Astrocyte (in vitro differentiated cells and primary cell): ENCODE measurements at regions not wholly inside any gene's neighbourhood (a gene's known extent, or its start where the extent isn't known, plus 50 kb on each side); places are given as distances from the start of the nearest gene placed in this dataset.

Source experiments
- DNase-seq: peaks from one replicate; pipeline ENCODE4 v3.0.0-alpha.2; 2010; ENCODE audit warnings: low read depth
- FAIRE-seq: peaks from 2 replicates; lab custom pipeline; 2011; peaks lifted over from hg19 to GRCh38; lab: Jason Lieb, UNC
- H2AFZ ChIP-seq: 2 replicates; pipeline ENCODE4 v1.6.0; 2012; ENCODE audit warnings: low read depth, low read length, inconsistent platforms
- H3K27ac ChIP-seq: 2 replicates; pipeline ENCODE4 v1.5.1; 2011; ENCODE audit warnings: low read depth, low read length, inconsistent platforms
- H3K27me3 ChIP-seq: 2 replicates; pipeline ENCODE4 v1.6.0; 2011; ENCODE audit warnings: low read length, inconsistent platforms; ENCODE audit not compliant: insufficient read depth
- H3K36me3 ChIP-seq: 2 replicates; pipeline ENCODE4 v1.5.1; 2011; ENCODE audit warnings: low read length, inconsistent platforms; ENCODE audit not compliant: insufficient read depth
- H3K4me1 ChIP-seq: 2 replicates; pipeline ENCODE4 v1.5.1; 2011; ENCODE audit warnings: low read length, inconsistent platforms; ENCODE audit not compliant: insufficient read depth
- H3K4me2 ChIP-seq: 2 replicates; pipeline ENCODE4 v1.6.0; 2012; ENCODE audit warnings: low read length, inconsistent platforms
- H3K4me3 ChIP-seq: 2 replicates; pipeline ENCODE4 v1.5.1; 2011; ENCODE audit warnings: low read depth, mild to moderate bottlenecking, low read length, inconsistent platforms; ENCODE audit not compliant: insufficient read depth
- H3K79me2 ChIP-seq: 2 replicates; pipeline ENCODE4 v1.6.0; 2012; ENCODE audit warnings: mild to moderate bottlenecking, low read length, inconsistent platforms; ENCODE audit not compliant: insufficient read depth
- H3K9ac ChIP-seq: 2 replicates; pipeline ENCODE4 v1.6.0; 2012; ENCODE audit warnings: mild to moderate bottlenecking, low read length, inconsistent platforms
- H3K9me3 ChIP-seq: 2 replicates; pipeline ENCODE4 v1.5.1; 2012; ENCODE audit warnings: low read depth, mild to moderate bottlenecking, low read length, inconsistent platforms; ENCODE audit not compliant: insufficient read depth
- H4K20me1 ChIP-seq: 2 replicates; pipeline ENCODE4 v1.6.0; 2012; ENCODE audit warnings: low read length, inconsistent platforms; ENCODE audit not compliant: insufficient read depth
- H3K27ac Mint-ChIP-seq: one replicate; pipeline ENCODE4 v1.8.0; 2021; ENCODE audit warnings: mild to moderate bottlenecking, mixed read lengths; ENCODE audit not compliant: unreplicated experiment
- H3K27me3 Mint-ChIP-seq: one replicate; pipeline ENCODE4 v1.8.0; 2021; ENCODE audit warnings: low read depth, mixed read lengths; ENCODE audit not compliant: unreplicated experiment
- H3K36me3 Mint-ChIP-seq: one replicate; pipeline ENCODE4 v1.8.0; 2021; ENCODE audit warnings: low read depth, mixed read lengths; ENCODE audit not compliant: unreplicated experiment
- H3K4me1 Mint-ChIP-seq: one replicate; pipeline ENCODE4 v1.8.0; 2021; ENCODE audit warnings: low read depth, mixed read lengths; ENCODE audit not compliant: unreplicated experiment
- H3K4me3 Mint-ChIP-seq: one replicate; pipeline ENCODE4 v1.8.0; 2021; ENCODE audit warnings: mild to moderate bottlenecking, moderate library complexity, mixed read lengths; ENCODE audit not compliant: unreplicated experiment
- H3K9me3 Mint-ChIP-seq: one replicate; pipeline ENCODE4 v1.8.0; 2021; ENCODE audit warnings: mild to moderate bottlenecking, mixed read lengths; ENCODE audit not compliant: unreplicated experiment
- EZH2 ChIP-seq: IDR thresholded peaks from 2 replicates; pipeline ENCODE4 v1.6.1; 2012; ENCODE audit warnings: mild to moderate bottlenecking, low read length, inconsistent platforms; ENCODE audit not compliant: insufficient read depth
- TF ChIP-seq, protein P1 (sequence below): IDR thresholded peaks from 2 replicates; pipeline ENCODE4 v1.5.1; 2011; ENCODE audit warnings: low read depth, mild to moderate bottlenecking, inconsistent platforms, low read length, moderate library complexity; ENCODE audit not compliant: insufficient read depth

DNA sequence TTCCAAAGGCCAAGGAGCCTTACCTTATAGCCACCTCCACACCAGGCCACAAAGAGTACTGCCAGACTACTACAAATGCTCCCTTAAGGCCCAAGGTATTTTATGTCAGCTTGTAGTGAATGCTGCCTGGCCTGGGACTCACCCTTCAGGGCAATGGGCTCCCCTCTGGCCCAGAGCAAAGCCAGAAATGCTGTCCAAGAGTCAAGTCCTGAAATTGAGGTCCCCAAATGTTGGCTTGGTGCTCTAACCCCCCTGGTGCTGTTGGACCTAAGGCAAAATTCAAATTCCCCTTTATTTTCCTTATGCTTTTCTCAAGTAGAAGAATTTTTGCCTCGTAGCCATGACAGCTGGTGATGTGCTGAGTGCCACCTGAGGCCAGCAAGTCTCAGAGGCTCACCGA lies 1354.3 kb upstream of the DIAPH2 start:
- H4K20me1 ChIP-seq: no peaks in the 10 kb centered on the region
- H3K4me2 ChIP-seq: no peak overlapping the region
- no peak for FAIRE-seq
- H2AFZ ChIP-seq: no peak overlapping the region
- no peak overlapping the region for H3K4me3 Mint-ChIP-seq
- no peak overlapping the region for H3K27ac ChIP-seq
- H3K36me3 ChIP-seq: no peaks in the 10 kb centered on the region
- no peaks in the 10 kb centered on the region for H3K36me3 Mint-ChIP-seq
- no peaks in the 10 kb centered on the region for H3K4me1 ChIP-seq
- no peak overlapping the region for H3K4me3 ChIP-seq
- H3K9me3 ChIP-seq: no peaks in the 10 kb centered on the region
- no peaks in the 10 kb centered on the region for H3K27me3 Mint-ChIP-seq
- no peaks in the 10 kb centered on the region for H3K79me2 ChIP-seq
- no peak for DNase-seq
- H3K4me1 Mint-ChIP-seq: peaks cover 12% of the 10 kb centered on the region
- no peak overlapping the region for H3K27ac Mint-ChIP-seq
- H3K9ac ChIP-seq: no peak overlapping the region
- TF ChIP-seq, protein P1, sequence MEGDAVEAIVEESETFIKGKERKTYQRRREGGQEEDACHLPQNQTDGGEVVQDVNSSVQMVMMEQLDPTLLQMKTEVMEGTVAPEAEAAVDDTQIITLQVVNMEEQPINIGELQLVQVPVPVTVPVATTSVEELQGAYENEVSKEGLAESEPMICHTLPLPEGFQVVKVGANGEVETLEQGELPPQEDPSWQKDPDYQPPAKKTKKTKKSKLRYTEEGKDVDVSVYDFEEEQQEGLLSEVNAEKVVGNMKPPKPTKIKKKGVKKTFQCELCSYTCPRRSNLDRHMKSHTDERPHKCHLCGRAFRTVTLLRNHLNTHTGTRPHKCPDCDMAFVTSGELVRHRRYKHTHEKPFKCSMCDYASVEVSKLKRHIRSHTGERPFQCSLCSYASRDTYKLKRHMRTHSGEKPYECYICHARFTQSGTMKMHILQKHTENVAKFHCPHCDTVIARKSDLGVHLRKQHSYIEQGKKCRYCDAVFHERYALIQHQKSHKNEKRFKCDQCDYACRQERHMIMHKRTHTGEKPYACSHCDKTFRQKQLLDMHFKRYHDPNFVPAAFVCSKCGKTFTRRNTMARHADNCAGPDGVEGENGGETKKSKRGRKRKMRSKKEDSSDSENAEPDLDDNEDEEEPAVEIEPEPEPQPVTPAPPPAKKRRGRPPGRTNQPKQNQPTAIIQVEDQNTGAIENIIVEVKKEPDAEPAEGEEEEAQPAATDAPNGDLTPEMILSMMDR: no peak
- no peak for TF ChIP-seq EZH2
- H3K27me3 ChIP-seq: no peaks in the 10 kb centered on the region
- H3K9me3 Mint-ChIP-seq: no peaks in the 10 kb centered on the region

DNA sequence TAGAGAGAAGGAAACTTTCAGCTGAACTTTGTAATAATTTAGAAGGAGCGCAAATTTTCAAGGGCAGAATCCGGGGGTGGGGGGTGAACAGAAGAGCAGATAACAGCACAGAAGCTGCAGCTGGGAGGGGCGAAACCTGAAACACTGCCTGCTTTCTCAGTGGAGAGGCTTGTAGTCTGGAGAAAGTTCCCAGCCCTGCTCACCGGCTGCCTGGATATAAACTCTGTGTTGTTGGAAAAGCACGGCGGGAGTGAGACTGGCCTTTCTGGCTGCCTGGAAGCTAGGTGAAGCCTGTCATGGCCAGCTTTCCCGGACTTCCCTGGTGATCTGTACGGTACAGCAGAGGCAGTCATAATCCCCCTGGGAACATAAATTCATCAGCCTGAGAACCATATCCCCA lies 1352.1 kb upstream of the DIAPH2 start:
- Mint-ChIP-seq H3K4me3 (no peak overlapping the region), H3K27ac (peak overlapping the region; percentile 82), H3K4me1 (peaks cover 12% of the 10 kb centered on the region), H3K36me3 (no peaks in the 10 kb centered on the region), H3K27me3 (no peaks in the 10 kb centered on the region), H3K9me3 (no peaks in the 10 kb centered on the region)
- no peaks in the 10 kb centered on the region for H3K9me3 ChIP-seq
- no peaks in the 10 kb centered on the region for H3K4me1 ChIP-seq
- H3K79me2 ChIP-seq: no peaks in the 10 kb centered on the region
- H3K4me2 ChIP-seq: no peak overlapping the region
- H3K9ac ChIP-seq: no peak overlapping the region
- DNase-seq: no peak
- TF ChIP-seq, protein P1: no peak
- TF ChIP-seq EZH2: no peak
- no peak overlapping the region for H2AFZ ChIP-seq
- H3K27me3 ChIP-seq: no peaks in the 10 kb centered on the region
- no peak overlapping the region for H3K27ac ChIP-seq
- no peaks in the 10 kb centered on the region for H4K20me1 ChIP-seq
- H3K36me3 ChIP-seq: no peaks in the 10 kb centered on the region
- H3K4me3 ChIP-seq: no peak overlapping the region
- FAIRE-seq: no peak

DNA sequence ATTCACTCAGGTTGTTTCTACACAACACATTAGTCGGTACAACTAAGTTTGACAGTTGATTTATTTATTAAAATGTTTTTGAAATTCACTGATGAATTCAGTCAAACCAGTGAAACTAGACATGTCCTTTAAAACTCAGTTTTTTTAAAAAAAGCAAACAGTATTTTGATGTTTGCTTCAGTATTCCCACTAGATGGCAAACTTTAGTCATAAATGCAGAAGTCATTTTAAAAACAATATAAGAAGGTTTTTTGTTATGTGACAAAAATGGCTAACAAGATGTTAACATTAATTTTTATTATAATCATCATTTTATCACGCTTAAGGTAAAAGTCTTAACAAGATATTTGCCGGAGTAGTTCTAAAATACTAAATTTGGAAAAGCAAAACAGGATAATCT lies 1337.8 kb upstream of the DIAPH2 start:
- no peaks in the 10 kb centered on the region for H3K27me3 ChIP-seq
- no peaks in the 10 kb centered on the region for H3K36me3 Mint-ChIP-seq
- H3K4me2 ChIP-seq: no peak overlapping the region
- DNase-seq (no peak), FAIRE-seq (no peak)
- H3K9ac ChIP-seq: no peak overlapping the region
- H3K27ac Mint-ChIP-seq: no peak overlapping the region
- H3K27ac ChIP-seq: no peak overlapping the region
- H3K9me3 Mint-ChIP-seq: no peaks in the 10 kb centered on the region
- no peaks in the 10 kb centered on the region for H3K36me3 ChIP-seq
- no peaks in the 10 kb centered on the region for H3K9me3 ChIP-seq
- H2AFZ ChIP-seq: no peak overlapping the region
- no peak overlapping the region for H3K4me3 Mint-ChIP-seq
- H4K20me1 ChIP-seq: no peaks in the 10 kb centered on the region
- H3K4me1 Mint-ChIP-seq: no peaks in the 10 kb centered on the region
- H3K79me2 ChIP-seq: no peaks in the 10 kb centered on the region
- TF ChIP-seq, protein P1: peak; percentile 8
- TF ChIP-seq EZH2: no peak
- H3K4me1 ChIP-seq: no peaks in the 10 kb centered on the region
- H3K27me3 Mint-ChIP-seq: no peaks in the 10 kb centered on the region
- H3K4me3 ChIP-seq: no peak overlapping the region
